ENCODE measurements at regions not wholly inside any gene's neighbourhood (a gene's known extent, or its start where the extent isn't known, plus 50 kb on each side); places are given as distances from the start of the nearest gene placed in this dataset.

DNA sequence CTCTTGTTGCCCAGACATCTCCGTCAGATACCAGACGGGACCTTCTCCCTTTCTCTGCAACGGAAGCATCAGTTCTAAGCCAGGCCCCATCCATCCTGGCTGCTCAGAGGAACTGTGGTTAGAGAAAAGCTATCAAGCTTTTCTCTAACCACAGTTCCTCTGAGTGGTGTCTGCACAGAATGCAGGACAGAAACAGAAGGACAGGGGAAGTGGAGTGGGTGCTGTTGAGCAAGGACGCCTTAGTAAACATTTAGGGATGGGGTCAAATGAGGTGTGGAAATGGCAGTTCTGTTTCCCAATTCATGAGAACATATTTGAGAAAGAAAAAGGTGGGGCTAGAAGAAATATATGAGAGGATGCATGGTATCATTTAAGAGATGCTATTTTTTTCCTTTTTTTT is 283.8 kb downstream of the CRLF2 start:
- TF ChIP-seq, protein P1, sequence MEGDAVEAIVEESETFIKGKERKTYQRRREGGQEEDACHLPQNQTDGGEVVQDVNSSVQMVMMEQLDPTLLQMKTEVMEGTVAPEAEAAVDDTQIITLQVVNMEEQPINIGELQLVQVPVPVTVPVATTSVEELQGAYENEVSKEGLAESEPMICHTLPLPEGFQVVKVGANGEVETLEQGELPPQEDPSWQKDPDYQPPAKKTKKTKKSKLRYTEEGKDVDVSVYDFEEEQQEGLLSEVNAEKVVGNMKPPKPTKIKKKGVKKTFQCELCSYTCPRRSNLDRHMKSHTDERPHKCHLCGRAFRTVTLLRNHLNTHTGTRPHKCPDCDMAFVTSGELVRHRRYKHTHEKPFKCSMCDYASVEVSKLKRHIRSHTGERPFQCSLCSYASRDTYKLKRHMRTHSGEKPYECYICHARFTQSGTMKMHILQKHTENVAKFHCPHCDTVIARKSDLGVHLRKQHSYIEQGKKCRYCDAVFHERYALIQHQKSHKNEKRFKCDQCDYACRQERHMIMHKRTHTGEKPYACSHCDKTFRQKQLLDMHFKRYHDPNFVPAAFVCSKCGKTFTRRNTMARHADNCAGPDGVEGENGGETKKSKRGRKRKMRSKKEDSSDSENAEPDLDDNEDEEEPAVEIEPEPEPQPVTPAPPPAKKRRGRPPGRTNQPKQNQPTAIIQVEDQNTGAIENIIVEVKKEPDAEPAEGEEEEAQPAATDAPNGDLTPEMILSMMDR (IDR thresholded peaks at IDR 0.05; ENCODE audit: low read depth, low read length), result no peak
- no peak overlapping the region for H3K4me3 ChIP-seq (ENCODE audit: low read depth, low read length)
- in situ Hi-C loops (cut with HindIII; ENCODE audit: low sequenced_read_pairs), result no loop called here
- no peak for DNase-seq (ENCODE audit: low read depth, low spot score)

DNA sequence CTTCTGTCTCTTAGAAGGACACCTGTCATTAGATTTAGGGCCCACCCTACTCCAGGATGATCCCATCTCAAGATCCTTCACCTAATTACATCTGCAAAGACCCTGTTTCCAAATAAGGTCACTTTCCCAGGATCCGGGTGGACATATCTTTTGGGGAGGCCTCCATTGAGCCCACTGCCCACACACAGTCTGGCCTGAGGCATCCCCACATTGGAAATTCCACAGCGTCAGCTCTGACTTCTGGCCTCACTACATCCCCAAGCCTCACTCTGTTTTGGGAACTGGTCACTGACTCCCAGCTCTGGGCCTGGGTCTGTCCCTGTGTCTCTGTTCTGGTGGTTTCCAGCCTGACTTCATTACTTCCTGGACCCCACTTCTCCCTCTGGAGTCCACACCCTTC is 285.5 kb downstream of the CRLF2 start:
- DNase-seq (ENCODE audit: low read depth, low spot score), result no peak
- in situ Hi-C loops (cut with HindIII; ENCODE audit: low sequenced_read_pairs), result no loop called here
- no peak overlapping the region for H3K4me3 ChIP-seq (ENCODE audit: low read depth, low read length)
- TF ChIP-seq, protein P1 (IDR thresholded peaks at IDR 0.05; ENCODE audit: low read depth, low read length), result no peak

DNA sequence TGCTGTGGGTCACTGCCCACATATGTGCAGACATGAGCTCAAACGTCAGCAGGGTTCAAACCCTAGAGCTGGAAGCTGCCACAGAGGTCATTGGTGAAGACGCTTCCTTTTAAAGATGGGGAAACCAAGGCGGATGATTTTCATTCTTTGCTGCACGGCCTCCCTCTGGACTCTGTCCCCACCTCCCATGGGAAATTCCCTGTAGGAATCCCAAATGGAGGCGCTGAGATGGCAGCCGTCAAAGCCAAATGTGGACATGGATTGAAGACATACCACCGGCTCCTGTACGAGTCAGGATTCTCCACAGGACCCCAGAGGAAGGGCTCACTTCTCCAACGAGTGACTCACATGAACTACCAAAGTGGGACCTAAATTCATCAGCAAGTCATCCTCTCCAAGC is 286.4 kb downstream of the CRLF2 start:
- TF ChIP-seq, protein P1 (IDR thresholded peaks at IDR 0.05; ENCODE audit: low read depth, low read length), result no peak
- in situ Hi-C loops (cut with HindIII; ENCODE audit: low sequenced_read_pairs), result no loop called here
- no peak overlapping the region for H3K4me3 ChIP-seq (ENCODE audit: low read depth, low read length)
- no peak for DNase-seq (ENCODE audit: low read depth, low spot score)

DNA sequence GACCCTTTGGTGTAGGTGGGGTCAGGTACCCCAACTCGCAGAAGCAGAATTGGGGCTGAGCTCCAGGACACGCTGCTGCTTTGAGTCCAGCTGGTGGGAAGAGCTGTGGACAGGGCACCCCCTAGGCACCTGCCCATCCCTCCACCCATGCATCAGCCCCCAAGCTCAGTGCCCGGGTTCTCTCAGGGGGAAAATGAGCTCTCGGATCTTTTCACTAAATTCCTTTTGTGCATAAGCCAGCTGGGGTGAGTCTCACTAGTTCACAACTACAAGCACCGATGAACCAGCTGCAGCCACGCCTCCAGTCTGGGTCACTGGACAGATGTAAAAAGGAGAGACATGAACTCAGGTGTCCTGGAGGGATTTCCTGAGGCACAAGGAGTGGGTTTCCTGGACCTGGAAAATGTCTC is 286.8 kb downstream of the CRLF2 start:
- in situ Hi-C loops (cut with HindIII; ENCODE audit: low sequenced_read_pairs), result no loop called here
- no peak overlapping the region for H3K4me3 ChIP-seq (ENCODE audit: low read depth, low read length)
- DNase-seq (ENCODE audit: low read depth, low spot score), result no peak
- TF ChIP-seq, protein P1 (IDR thresholded peaks at IDR 0.05; ENCODE audit: low read depth, low read length), result no peak

DNA sequence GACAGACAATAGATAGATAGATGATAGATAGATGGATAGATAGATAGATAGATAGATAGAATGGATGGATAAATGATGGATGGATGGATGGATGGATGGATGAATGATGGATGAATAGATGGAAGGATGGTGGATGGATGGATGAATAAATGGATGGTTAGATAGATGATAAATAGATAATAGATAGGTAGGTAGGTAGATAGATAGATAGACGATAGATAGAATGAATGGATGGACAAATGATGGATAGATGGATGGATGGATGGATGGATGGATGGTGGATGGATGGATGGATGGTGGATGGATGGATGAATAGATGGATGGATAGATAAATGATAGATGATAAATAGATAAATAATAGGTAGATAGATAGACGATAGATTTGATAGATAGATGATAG is 287.4 kb downstream of the CRLF2 start:
- no peak overlapping the region for H3K4me3 ChIP-seq (ENCODE audit: low read depth, low read length)
- TF ChIP-seq, protein P1 (IDR thresholded peaks at IDR 0.05; ENCODE audit: low read depth, low read length), result no peak
- no peak for DNase-seq (ENCODE audit: low read depth, low spot score)
- in situ Hi-C loops (cut with HindIII; ENCODE audit: low sequenced_read_pairs), result no loop called here

DNA sequence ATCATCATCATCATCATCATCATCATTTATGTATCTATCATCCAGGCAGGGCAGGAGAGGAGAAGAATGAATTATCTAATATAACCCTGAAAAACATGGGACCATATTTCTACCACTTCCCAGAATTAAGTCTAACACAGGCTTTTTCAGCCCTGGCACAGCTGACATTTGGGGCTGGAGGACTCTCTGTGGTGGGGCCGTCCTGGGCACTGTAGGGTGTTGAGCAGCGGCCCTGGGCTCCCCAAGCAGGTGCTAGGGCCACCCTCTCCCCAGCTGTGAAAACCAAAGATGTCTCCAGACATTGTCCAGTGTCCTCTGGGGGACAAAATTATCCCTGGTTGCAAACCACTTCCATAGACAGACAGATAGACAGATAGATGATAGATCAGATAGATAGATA is 288.4 kb downstream of the CRLF2 start:
- TF ChIP-seq, protein P1 (IDR thresholded peaks at IDR 0.05; ENCODE audit: low read depth, low read length), result no peak
- no peak overlapping the region for H3K4me3 ChIP-seq (ENCODE audit: low read depth, low read length)
- in situ Hi-C loops (cut with HindIII; ENCODE audit: low sequenced_read_pairs), result no loop called here
- no peak for DNase-seq (ENCODE audit: low read depth, low spot score)

DNA sequence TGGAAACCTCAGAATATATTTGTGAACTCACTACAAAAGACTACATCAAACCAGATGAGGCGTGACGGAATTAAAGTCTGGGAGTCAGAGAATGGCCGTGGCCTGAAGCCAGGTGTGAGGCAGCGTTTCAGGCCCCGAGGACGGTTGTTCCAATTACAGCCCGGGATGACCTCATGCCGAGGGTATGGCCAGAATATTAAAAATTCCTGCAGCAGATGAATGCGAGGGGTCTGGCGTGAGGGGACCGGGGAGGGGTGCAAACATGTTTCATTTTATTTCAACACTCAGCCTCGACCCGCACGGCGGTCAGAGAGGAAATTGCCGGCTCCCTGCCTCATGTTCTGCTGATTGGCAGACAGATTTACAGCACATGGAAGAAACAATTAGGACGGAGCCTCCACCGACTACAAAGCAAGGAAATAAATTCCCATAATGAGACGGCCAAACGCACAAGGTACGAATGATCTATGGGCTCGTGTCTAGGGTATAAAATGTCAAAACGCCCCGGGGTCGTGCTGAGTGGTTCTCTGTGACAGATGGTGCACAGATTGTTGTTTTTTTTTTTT is 289.7 kb downstream of the SHOX start:
- DNase-seq (ENCODE audit: low read depth, low spot score), result no peak
- in situ Hi-C loops (cut with HindIII; ENCODE audit: low sequenced_read_pairs), result no loop called here

More for the DNA sequence above, 289.7 kb downstream of the SHOX start:
- TF ChIP-seq, protein P1 (IDR thresholded peaks at IDR 0.05; ENCODE audit: low read depth, low read length), result no peak
- H3K4me3 ChIP-seq (ENCODE audit: low read depth, low read length), result no peak overlapping the region

Data from astrocyte of the spinal cord (primary cell).